ENCODE measurements at regions not wholly inside any gene's neighbourhood (a gene's known extent, or its start where the extent isn't known, plus 50 kb on each side); places are given as distances from the start of the nearest gene placed in this dataset.
A peak's percentile ranks its signal among the peaks of the same experiment; 100 is the strongest.

DNA sequence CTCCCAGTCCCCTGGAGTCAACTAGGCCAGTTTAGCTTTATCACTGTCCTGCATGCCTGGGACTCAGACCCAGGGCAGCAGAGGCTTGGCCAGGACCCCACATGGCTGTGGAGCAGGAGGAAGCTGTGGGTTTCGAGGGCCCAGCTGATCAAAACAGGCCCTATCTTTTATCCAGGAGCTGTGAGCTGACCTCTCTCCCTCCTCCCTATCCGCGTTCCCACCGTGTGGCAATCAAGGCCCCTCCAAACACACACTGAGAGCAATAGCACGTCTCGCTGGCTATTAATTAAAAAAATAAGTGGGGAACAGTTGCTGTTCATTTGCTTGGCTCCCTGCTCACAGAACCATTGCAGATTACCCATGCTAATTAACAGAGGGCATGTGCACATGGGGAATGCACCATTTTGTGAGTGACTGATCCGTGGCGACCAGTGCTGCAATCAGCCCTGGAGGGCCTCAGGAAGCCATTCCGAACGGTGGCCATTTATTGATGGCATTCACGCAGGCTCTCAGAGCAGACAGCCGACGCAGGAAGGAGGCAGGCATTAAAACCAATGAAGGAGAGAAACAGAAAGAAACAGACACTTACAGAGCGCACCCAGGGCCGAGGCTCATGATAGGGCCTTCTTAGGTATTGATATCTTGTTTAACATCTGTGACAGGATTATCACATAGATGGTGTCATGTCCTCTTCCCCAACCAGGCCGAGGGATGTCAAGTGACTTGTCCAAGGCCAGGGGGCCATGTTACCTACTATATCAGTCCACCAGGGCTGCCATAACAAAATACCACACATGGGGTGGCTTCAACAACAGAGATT is 157.1 kb downstream of the KATNIP start:
- no peak for DNase-seq
- Histone ChIP-seq H3K79me2 (ENCODE audit: insufficient read depth, low read length) (no peaks in the 10 kb centered on the region), H3K36me3 (replicated peaks in 1 of 2; ENCODE audit: control insufficient read depth in 1 of 2, insufficient read depth in 2 of 2, low read length in 2 of 2) (peaks cover 5 to 46% of the 10 kb centered on the region in 2 donors), H3K4me2 (replicated peaks; ENCODE audit: extremely low read depth, low read length, poor library complexity, severe bottlenecking) (no peak overlapping the region), H3K27me3 (ENCODE audit: control insufficient read depth in 2 of 2, insufficient read depth in 2 of 2, low read length in 2 of 2) (no peaks in the 10 kb centered on the region), H3K4me3 (replicated peaks in 1 of 3; ENCODE audit: low read depth in 2 of 3, low read length in 3 of 3) (no peak overlapping the region), H4K20me1 (ENCODE audit: insufficient read depth, low read length) (no peaks in the 10 kb centered on the region), H3K9ac (ENCODE audit: insufficient read depth, low read length, poor library complexity, severe bottlenecking) (no peak overlapping the region), H3K27ac (ENCODE audit: low read depth in 1 of 2, low read length in 2 of 2) (no peak overlapping the region), H3K9me3 (replicated peaks in 1 of 2; ENCODE audit: control insufficient read depth in 1 of 2, insufficient read depth in 1 of 2, low read length in 2 of 2) (no peaks in the 10 kb centered on the region), H2AFZ (ENCODE audit: insufficient read depth, low read depth, low read length, poor library complexity, severe bottlenecking) (no peak overlapping the region), H3K4me1 (ENCODE audit: control insufficient read depth in 1 of 2, insufficient read depth in 2 of 2, low read length in 2 of 2) (no peaks in the 10 kb centered on the region)
- intact Hi-C loops (cut with micrococcal nuclease) = no loop called here
- no peaks in the 10 kb centered on the region for H3K27me3 Mint-ChIP-seq (ENCODE audit: low read depth in 3 of 3)
- peaks cover 43 to 45% of the 10 kb centered on the region in 2 donors for H3K36me3 Mint-ChIP-seq
- no peaks in the 10 kb centered on the region for H3K4me1 Mint-ChIP-seq
- peak overlapping the region in 1 of 7 donors; percentile 57 for H3K27ac Mint-ChIP-seq
- 93% methylated on average over 7 of the region's 16 CpGs for WGBS (ENCODE audit: insufficient coverage)
- H3K9me3 Mint-ChIP-seq = no peaks in the 10 kb centered on the region
- TF ChIP-seq, protein P1, sequence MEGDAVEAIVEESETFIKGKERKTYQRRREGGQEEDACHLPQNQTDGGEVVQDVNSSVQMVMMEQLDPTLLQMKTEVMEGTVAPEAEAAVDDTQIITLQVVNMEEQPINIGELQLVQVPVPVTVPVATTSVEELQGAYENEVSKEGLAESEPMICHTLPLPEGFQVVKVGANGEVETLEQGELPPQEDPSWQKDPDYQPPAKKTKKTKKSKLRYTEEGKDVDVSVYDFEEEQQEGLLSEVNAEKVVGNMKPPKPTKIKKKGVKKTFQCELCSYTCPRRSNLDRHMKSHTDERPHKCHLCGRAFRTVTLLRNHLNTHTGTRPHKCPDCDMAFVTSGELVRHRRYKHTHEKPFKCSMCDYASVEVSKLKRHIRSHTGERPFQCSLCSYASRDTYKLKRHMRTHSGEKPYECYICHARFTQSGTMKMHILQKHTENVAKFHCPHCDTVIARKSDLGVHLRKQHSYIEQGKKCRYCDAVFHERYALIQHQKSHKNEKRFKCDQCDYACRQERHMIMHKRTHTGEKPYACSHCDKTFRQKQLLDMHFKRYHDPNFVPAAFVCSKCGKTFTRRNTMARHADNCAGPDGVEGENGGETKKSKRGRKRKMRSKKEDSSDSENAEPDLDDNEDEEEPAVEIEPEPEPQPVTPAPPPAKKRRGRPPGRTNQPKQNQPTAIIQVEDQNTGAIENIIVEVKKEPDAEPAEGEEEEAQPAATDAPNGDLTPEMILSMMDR (IDR thresholded peaks at IDR 0.05) = no peak
- H3K4me3 Mint-ChIP-seq = no peak overlapping the region

DNA sequence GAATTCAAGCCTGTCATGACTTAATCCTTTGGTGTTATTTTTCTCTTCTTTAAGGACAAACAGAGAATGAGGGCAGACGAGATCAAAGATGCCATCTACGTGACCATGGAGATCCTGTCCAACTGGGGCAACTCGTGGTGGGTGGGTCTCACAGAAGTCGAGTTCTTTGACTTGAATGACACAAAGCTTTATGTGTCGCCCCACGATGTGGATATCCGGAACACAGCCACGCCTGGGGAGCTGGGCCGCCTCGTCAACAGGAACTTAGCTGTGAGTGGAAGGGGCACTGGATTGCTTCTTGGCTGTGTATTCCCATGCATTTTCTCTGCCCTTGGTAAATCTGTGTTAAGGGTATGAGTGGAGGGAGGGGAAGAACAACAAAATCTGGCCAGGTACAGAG is 158.7 kb downstream of the KATNIP start:
- Histone ChIP-seq H3K9ac (ENCODE audit: insufficient read depth, low read length, poor library complexity, severe bottlenecking) (no peak overlapping the region), H3K27ac (ENCODE audit: low read depth in 1 of 2, low read length in 2 of 2) (no peak overlapping the region), H3K27me3 (ENCODE audit: control insufficient read depth in 2 of 2, insufficient read depth in 2 of 2, low read length in 2 of 2) (no peaks in the 10 kb centered on the region), H3K4me2 (replicated peaks; ENCODE audit: extremely low read depth, low read length, poor library complexity, severe bottlenecking) (no peak overlapping the region), H3K4me1 (ENCODE audit: control insufficient read depth in 1 of 2, insufficient read depth in 2 of 2, low read length in 2 of 2) (no peaks in the 10 kb centered on the region), H2AFZ (ENCODE audit: insufficient read depth, low read depth, low read length, poor library complexity, severe bottlenecking) (no peak overlapping the region), H3K36me3 (replicated peaks in 1 of 2; ENCODE audit: control insufficient read depth in 1 of 2, insufficient read depth in 2 of 2, low read length in 2 of 2) (peaks cover 3 to 43% of the 10 kb centered on the region in 2 donors), H3K4me3 (replicated peaks in 1 of 3; ENCODE audit: low read depth in 2 of 3, low read length in 3 of 3) (no peak overlapping the region), H3K9me3 (replicated peaks in 1 of 2; ENCODE audit: control insufficient read depth in 1 of 2, insufficient read depth in 1 of 2, low read length in 2 of 2) (no peaks in the 10 kb centered on the region), H4K20me1 (ENCODE audit: insufficient read depth, low read length) (no peaks in the 10 kb centered on the region), H3K79me2 (ENCODE audit: insufficient read depth, low read length) (no peaks in the 10 kb centered on the region)
- peaks cover 46% of the 10 kb centered on the region in 2 donors for H3K36me3 Mint-ChIP-seq
- intact Hi-C loops (cut with micrococcal nuclease) = no loop called here
- no peaks in the 10 kb centered on the region for H3K4me1 Mint-ChIP-seq
- H3K4me3 Mint-ChIP-seq = no peak overlapping the region
- H3K9me3 Mint-ChIP-seq = no peaks in the 10 kb centered on the region
- 98% methylated on average over 10 of the region's 10 CpGs for WGBS (ENCODE audit: insufficient coverage)
- no peaks in the 10 kb centered on the region for H3K27me3 Mint-ChIP-seq (ENCODE audit: low read depth in 3 of 3)
- TF ChIP-seq, protein P1 (IDR thresholded peaks at IDR 0.05) = no peak
- no peak for DNase-seq
- H3K27ac Mint-ChIP-seq = peak overlapping the region in 1 of 7 donors; percentile 44

All from CD14-positive monocyte (primary cell).